K562 (cell line): ENCODE measurements at regions not wholly inside any gene's neighbourhood (a gene's known extent, or its start where the extent isn't known, plus 50 kb on each side); places are given as distances from the start of the nearest gene placed in this dataset.

Experiments
- ATF3 ChIP-seq, 2 experiments: fragments of 450-650 bp in 1 of 2; sonication (generic) in 1 of 2; formaldehyde crosslinking in 1 of 2; IDR thresholded peaks in 1 of 2; conservative IDR thresholded peaks in 1 of 2; 2 replicates each; pipeline versions ENCODE4 v1.6.1 to v1.8.1; 2016 to 2023; ENCODE audit warnings: mild to moderate bottlenecking in 2 of 2, moderate library complexity in 2 of 2, inconsistent platforms in 1 of 2, missing genetic modification reagents in 1 of 2
- ATF4 ChIP-seq: fragments of 450-650 bp; formaldehyde crosslinking; IDR thresholded peaks from 2 replicates; pipeline ENCODE4 v1.4.0; 2022; ENCODE audit warnings: mild to moderate bottlenecking, moderate library complexity
- CBFB ChIP-seq: sonication (generic); formaldehyde crosslinking; IDR thresholded peaks from 2 replicates; pipeline ENCODE4 v1.4.0; 2020; ENCODE audit warnings: mild to moderate bottlenecking, missing genetic modification reagents
- DMBX1 ChIP-seq: fragments of 250-450 bp; sonication (Bioruptor Pico); IDR thresholded peaks from 2 replicates; pipeline ENCODE4 v1.8.0; 2022; ENCODE audit warnings: inconsistent platforms, mild to moderate bottlenecking, moderate library complexity, borderline replicate concordance
- ELF1 ChIP-seq: fragments of 200-800 bp; sonication (Bioruptor generic); IDR thresholded peaks from 2 replicates; pipeline ENCODE4 v1.6.1; 2016; ENCODE audit warnings: missing genetic modification characterization, missing compliant biosample characterization
- ERF ChIP-seq: fragments of 450-650 bp; formaldehyde crosslinking; IDR thresholded peaks from 2 replicates; pipeline ENCODE4 v1.4.0; 2020; ENCODE audit warnings: mild to moderate bottlenecking, mixed read lengths
- ETV6 ChIP-seq, 3 experiments: fragments of 150-350 bp in 1 of 3; sonication (generic) in 1 of 3; formaldehyde crosslinking in 1 of 3; IDR thresholded peaks; 2 replicates each; pipeline versions ENCODE4 v1.6.1 to v1.8.0; 2014 to 2022; ENCODE audit warnings: borderline replicate concordance in 2 of 3, low read depth in 2 of 3, antibody characterized with exemption in 1 of 3, low read length in 1 of 3, mild to moderate bottlenecking in 1 of 3, missing genetic modification reagents in 1 of 3
- MAFF ChIP-seq: IDR thresholded peaks from 2 replicates; pipeline ENCODE4 v1.6.1; 2012; ENCODE audit warnings: low read length, improper control_type of control experiment
- MYNN ChIP-seq, 2 experiments: sonication (generic); formaldehyde crosslinking in 1 of 2; IDR thresholded peaks; 2 replicates each; pipeline versions ENCODE4 v1.5.0 to v1.6.1; 2016 to 2020; ENCODE audit warnings: antibody characterized with exemption in 1 of 2, missing genetic modification reagents in 1 of 2
- NONO ChIP-seq, 2 experiments: fragments of 200-400 bp in 1 of 2; fragments of 450-650 bp in 1 of 2; formaldehyde crosslinking in 1 of 2; IDR thresholded peaks; 2 replicates each; pipeline ENCODE4 v1.6.1; 2017; ENCODE audit warnings: low read depth in 2 of 2, mild to moderate bottlenecking in 2 of 2, moderate library complexity in 2 of 2, low read length in 1 of 2
- OTX1 ChIP-seq: fragments of 450-650 bp; formaldehyde crosslinking; IDR thresholded peaks from 2 replicates; pipeline ENCODE4 v1.4.0; 2022; ENCODE audit warnings: mild to moderate bottlenecking
- PHB2 ChIP-seq: fragments of 450-650 bp; IDR thresholded peaks from 2 replicates; pipeline ENCODE4 v1.6.1; 2017; ENCODE audit warnings: low read depth
- SMAD1 ChIP-seq: fragments of 150-350 bp; IDR thresholded peaks from 2 replicates; pipeline ENCODE4 v1.6.1; 2014; ENCODE audit warnings: low read length, low read depth; ENCODE audit not compliant: partially characterized antibody
- TAL1 ChIP-seq: fragments of 450-650 bp; IDR thresholded peaks from 2 replicates; pipeline ENCODE4 v1.6.1; 2016; ENCODE audit warnings: mild to moderate bottlenecking
- TFE3 ChIP-seq: fragments of 450-650 bp; formaldehyde crosslinking; IDR thresholded peaks from 2 replicates; pipeline ENCODE4 v1.4.0; 2020; ENCODE audit warnings: mild to moderate bottlenecking, mixed read lengths
- ZBTB12 ChIP-seq: fragments of 250-450 bp; sonication (Bioruptor Pico); IDR thresholded peaks from 2 replicates; pipeline ENCODE4 v1.4.0; 2020
- ZNF134 ChIP-seq: fragments of 250-450 bp; sonication (Bioruptor Pico); conservative IDR thresholded peaks from 2 replicates; pipeline ENCODE4 v1.4.0; 2020
- ZNF165 ChIP-seq: fragments of 250-450 bp; sonication (Bioruptor Pico); IDR thresholded peaks from 2 replicates; pipeline ENCODE4 v1.4.0; 2020; ENCODE audit warnings: borderline replicate concordance
- ZNF23 ChIP-seq: fragments of 250-450 bp; sonication (Bioruptor Pico); IDR thresholded peaks from 2 replicates; pipeline ENCODE4 v1.4.0; 2020; ENCODE audit warnings: mild to moderate bottlenecking
- TF ChIP-seq, protein P1 (sequence below): fragments of 250-450 bp; sonication (Bioruptor Pico); IDR thresholded peaks from 2 replicates; pipeline ENCODE4 v1.8.0; 2021; ENCODE audit warnings: borderline replicate concordance, mild to moderate bottlenecking, moderate library complexity; ENCODE audit not compliant: poor library complexity, severe bottlenecking

DNA sequence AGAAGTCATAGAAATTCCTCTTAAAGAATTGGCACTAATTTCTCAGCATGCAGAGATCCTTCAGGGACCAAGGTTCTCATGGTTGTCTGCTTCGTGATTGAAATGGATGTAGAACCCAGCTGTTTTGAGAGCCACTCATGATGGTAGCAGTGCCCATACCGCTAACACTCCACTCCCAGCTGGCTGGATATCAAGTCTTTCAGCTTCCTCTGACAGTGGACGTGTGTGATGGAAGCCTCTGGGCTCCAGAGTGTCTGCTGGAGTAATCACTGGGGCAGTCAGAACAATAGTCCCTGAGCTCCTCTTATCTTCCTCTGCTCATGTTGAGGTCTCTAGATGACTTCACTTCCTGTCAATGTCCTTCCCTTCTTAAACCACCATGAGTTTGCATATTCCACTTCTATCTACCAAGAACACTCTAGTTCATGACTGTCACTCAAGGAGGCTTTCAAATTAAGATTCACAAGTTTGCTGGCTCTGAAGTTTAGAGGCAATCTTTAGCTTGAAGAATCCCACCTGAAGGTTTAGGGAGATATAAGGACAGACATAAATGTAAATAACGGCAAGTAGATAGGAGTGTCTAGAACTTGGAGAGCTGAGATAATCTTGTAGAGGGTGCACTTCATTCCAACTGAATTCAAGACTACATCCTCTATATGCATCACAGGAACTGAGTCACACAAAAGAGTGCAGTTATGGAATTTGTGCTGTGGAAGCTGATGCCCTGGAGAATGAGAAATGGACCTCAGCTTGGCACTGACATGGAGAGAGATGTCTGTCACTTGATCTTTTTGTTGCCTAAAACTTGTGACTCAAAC lies 64.5 kb upstream of the WDR1 start (continued):
- TF ChIP-seq TFE3 (CRISPR knock-in tag) (peak; percentile 1; the same call in 1 of the 2 replicates), PHB2 (peak; percentile 95), TAL1 (peak; percentile 98), MAFF (peak; percentile 97), CBFB (CRISPR knock-in tag) (peak; percentile 82), SMAD1 (peak; percentile 87), OTX1 (CRISPR knock-in tag) (0 out of 2 replicates have a peak, but pooled peaks have one; percentile 6), ERF (CRISPR knock-in tag) (peak; percentile 91), MYNN (IDR thresholded peaks at IDR 0.05) (peak; percentile 99), MYNN (CRISPR knock-in tag; IDR thresholded peaks at IDR 0.05) (no peak), ZBTB12 (peak; percentile 21; the same call in 1 of the 2 replicates), DMBX1 (CRISPR knock-in tag) (peak; percentile 89), NONO (IDR thresholded peaks at IDR 0.05; ENCODE audit: low read depth in 2 of 2, low read length in 1 of 2) (peak in 1 of 2 experiments; percentile 26; a peak in 2 of 4 replicates), ETV6 (IDR thresholded peaks at IDR 0.05; ENCODE audit: borderline replicate concordance in 1 of 2, low read depth in 2 of 2, low read length in 1 of 2) (no peak), ETV6 (CRISPR knock-in tag; IDR thresholded peaks at IDR 0.05; ENCODE audit: borderline replicate concordance) (no peak), ZNF165 (CRISPR knock-in tag) (0 out of 2 replicates have a peak, but pooled peaks have one; percentile 33), ATF4 (peak; percentile 76), ZNF23 (CRISPR knock-in tag) (0 out of 2 replicates have a peak, but pooled peaks have one; percentile 19), ATF3 (IDR thresholded peaks at IDR 0.05) (peak; percentile 96), ATF3 (CRISPR knock-in tag; conservative IDR thresholded peaks at IDR 0.05) (peak; percentile 96), ELF1 (peak; percentile 55), ZNF134 (CRISPR knock-in tag) (peak; percentile 25; the same call in 1 of the 2 replicates)
- TF ChIP-seq, protein P1, sequence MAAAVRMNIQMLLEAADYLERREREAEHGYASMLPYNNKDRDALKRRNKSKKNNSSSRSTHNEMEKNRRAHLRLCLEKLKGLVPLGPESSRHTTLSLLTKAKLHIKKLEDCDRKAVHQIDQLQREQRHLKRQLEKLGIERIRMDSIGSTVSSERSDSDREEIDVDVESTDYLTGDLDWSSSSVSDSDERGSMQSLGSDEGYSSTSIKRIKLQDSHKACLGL (CRISPR knock-in tag), result no peak
